Endometrial microvascular endothelial cells (primary cell): ENCODE measurements at regions not wholly inside any gene's neighbourhood (a gene's known extent, or its start where the extent isn't known, plus 50 kb on each side); places are given as distances from the start of the nearest gene placed in this dataset.

Source experiments
- in situ Hi-C: cut with HindIII; loops from 2 replicates; pipeline ENCODE4 v1.10.0; 2017; ENCODE audit warnings: low sequenced_read_pairs, low pct_unique_long_range_greater_than_20kb; ENCODE audit errors: inconsistent ontology term

- in situ Hi-C loops = no loop called here
Observed at GRCh38 chr15:95557226-95558046, 773.1 kb upstream of the NR2F2 start.

GRCh38 chr15:95558131-95558530, 772.4 kb upstream of the NR2F2 start:
- in situ Hi-C loops = no loop called here

GRCh38 chr15:95558916-95559315, 771.6 kb upstream of the NR2F2 start:
- in situ Hi-C loops = no loop called here

- in situ Hi-C loops = no loop called here
Observed at GRCh38 chr15:95559875-95560394, 770.6 kb upstream of the NR2F2 start.

- in situ Hi-C loops = no loop called here
Observed at GRCh38 chr15:95561463-95561862, 769.0 kb upstream of the NR2F2 start.

GRCh38 chr15:95563634-95564033, 766.9 kb upstream of the NR2F2 start:
- in situ Hi-C loops = no loop called here

- in situ Hi-C loops = no loop called here
Observed at GRCh38 chr15:95565016-95565600, 765.4 kb upstream of the NR2F2 start.

GRCh38 chr15:95565690-95566089, 764.8 kb upstream of the NR2F2 start:
- in situ Hi-C loops = no loop called here

- in situ Hi-C loops = no loop called here
Observed at GRCh38 chr15:95567686-95568085, 762.8 kb upstream of the NR2F2 start.

GRCh38 chr15:95574053-95574452, 756.4 kb upstream of the NR2F2 start:
- in situ Hi-C loops = no loop called here

- in situ Hi-C loops = no loop called here
Observed at GRCh38 chr15:95577927-95578326, 752.6 kb upstream of the NR2F2 start.

GRCh38 chr15:95580121-95580520, 750.4 kb upstream of the NR2F2 start:
- in situ Hi-C loops = no loop called here

- in situ Hi-C loops = no loop called here
Observed at GRCh38 chr15:95581595-95581994, 748.9 kb upstream of the NR2F2 start.

GRCh38 chr15:95584088-95584487, 746.4 kb upstream of the NR2F2 start:
- in situ Hi-C loops = no loop called here

- in situ Hi-C loops = no loop called here
Observed at GRCh38 chr15:95588056-95588455, 742.4 kb upstream of the NR2F2 start.

GRCh38 chr15:95590533-95591044, 739.9 kb upstream of the NR2F2 start:
- in situ Hi-C loops = no loop called here

GRCh38 chr15:95591270-95591669, 739.2 kb upstream of the NR2F2 start:
- in situ Hi-C loops = no loop called here

- in situ Hi-C loops = no loop called here
Observed at GRCh38 chr15:95591886-95592285, 738.6 kb upstream of the NR2F2 start.

GRCh38 chr15:95594496-95594895, 736.0 kb upstream of the NR2F2 start:
- in situ Hi-C loops = no loop called here

- in situ Hi-C loops = no loop called here
Observed at GRCh38 chr15:95595759-95596158, 734.7 kb upstream of the NR2F2 start.
